ENCODE measurements at regions not wholly inside any gene's neighbourhood (a gene's known extent, or its start where the extent isn't known, plus 50 kb on each side); places are given as distances from the start of the nearest gene placed in this dataset.

- Mint-ChIP-seq H3K27ac (ENCODE audit: unreplicated experiment) (no peak overlapping the region), H3K27me3 (ENCODE audit: low read depth, unreplicated experiment) (no peaks in the 10 kb centered on the region), H3K36me3 (ENCODE audit: low read depth, unreplicated experiment) (no peaks in the 10 kb centered on the region), H3K4me1 (ENCODE audit: low read depth, unreplicated experiment) (no peaks in the 10 kb centered on the region), H3K4me3 (ENCODE audit: unreplicated experiment) (no peak overlapping the region), H3K9me3 (ENCODE audit: unreplicated experiment) (peaks cover 3% of the 10 kb centered on the region)
- Histone ChIP-seq H2AFZ (ENCODE audit: low read depth, low read length) (no peak overlapping the region), H3K27me3 (ENCODE audit: insufficient read depth, low read length) (no peaks in the 10 kb centered on the region), H3K9me3 (ENCODE audit: insufficient read depth, low read depth, low read length) (peaks cover 3% of the 10 kb centered on the region), H3K27ac (ENCODE audit: low read depth, low read length) (no peak overlapping the region), H4K20me1 (ENCODE audit: insufficient read depth, low read length) (no peaks in the 10 kb centered on the region), H3K4me3 (ENCODE audit: insufficient read depth, low read depth, low read length) (no peak overlapping the region), H3K4me2 (ENCODE audit: low read length) (no peak overlapping the region), H3K9ac (ENCODE audit: low read length) (no peak overlapping the region), H3K4me1 (ENCODE audit: insufficient read depth, low read length) (no peaks in the 10 kb centered on the region), H3K79me2 (ENCODE audit: insufficient read depth, low read length) (no peaks in the 10 kb centered on the region), H3K36me3 (ENCODE audit: insufficient read depth, low read length) (no peaks in the 10 kb centered on the region)
- DNase-seq (ENCODE audit: low read depth) (no peak), FAIRE-seq (no peak)
- TF ChIP-seq CTCF (IDR thresholded peaks at IDR 0.05; ENCODE audit: insufficient read depth, low read depth, low read length) (no peak), EZH2 (IDR thresholded peaks at IDR 0.05; ENCODE audit: insufficient read depth, low read length) (no peak)
These were observed 347.2 kb upstream of the SPOCK3 start for GRCh38 chr4:167581449-167581965.

GRCh38 chr4:167587361-167587760 is 353.1 kb upstream of the SPOCK3 start:
- Histone ChIP-seq H3K27me3 (ENCODE audit: insufficient read depth, low read length) (no peaks in the 10 kb centered on the region), H3K79me2 (ENCODE audit: insufficient read depth, low read length) (no peaks in the 10 kb centered on the region), H3K36me3 (ENCODE audit: insufficient read depth, low read length) (no peaks in the 10 kb centered on the region), H3K9me3 (ENCODE audit: insufficient read depth, low read depth, low read length) (peaks cover 3% of the 10 kb centered on the region), H3K4me2 (ENCODE audit: low read length) (no peak overlapping the region), H2AFZ (ENCODE audit: low read depth, low read length) (no peak overlapping the region), H4K20me1 (ENCODE audit: insufficient read depth, low read length) (no peaks in the 10 kb centered on the region), H3K4me1 (ENCODE audit: insufficient read depth, low read length) (no peaks in the 10 kb centered on the region), H3K9ac (ENCODE audit: low read length) (no peak overlapping the region), H3K27ac (ENCODE audit: low read depth, low read length) (no peak overlapping the region), H3K4me3 (ENCODE audit: insufficient read depth, low read depth, low read length) (no peak overlapping the region)
- Mint-ChIP-seq H3K27ac (ENCODE audit: unreplicated experiment) (no peak overlapping the region), H3K4me3 (ENCODE audit: unreplicated experiment) (no peak overlapping the region), H3K9me3 (ENCODE audit: unreplicated experiment) (no peaks in the 10 kb centered on the region), H3K36me3 (ENCODE audit: low read depth, unreplicated experiment) (no peaks in the 10 kb centered on the region), H3K4me1 (ENCODE audit: low read depth, unreplicated experiment) (no peaks in the 10 kb centered on the region), H3K27me3 (ENCODE audit: low read depth, unreplicated experiment) (no peaks in the 10 kb centered on the region)
- TF ChIP-seq EZH2 (IDR thresholded peaks at IDR 0.05; ENCODE audit: insufficient read depth, low read length) (no peak), CTCF (IDR thresholded peaks at IDR 0.05; ENCODE audit: insufficient read depth, low read depth, low read length) (no peak)
- no peak for FAIRE-seq
- DNase-seq (ENCODE audit: low read depth) = no peak

- Mint-ChIP-seq H3K4me3 (ENCODE audit: unreplicated experiment) (no peak overlapping the region), H3K4me1 (ENCODE audit: low read depth, unreplicated experiment) (no peaks in the 10 kb centered on the region), H3K9me3 (ENCODE audit: unreplicated experiment) (no peaks in the 10 kb centered on the region), H3K27ac (ENCODE audit: unreplicated experiment) (no peak overlapping the region), H3K36me3 (ENCODE audit: low read depth, unreplicated experiment) (no peaks in the 10 kb centered on the region), H3K27me3 (ENCODE audit: low read depth, unreplicated experiment) (no peaks in the 10 kb centered on the region)
- TF ChIP-seq EZH2 (IDR thresholded peaks at IDR 0.05; ENCODE audit: insufficient read depth, low read length) = no peak
- no peak for TF ChIP-seq CTCF (IDR thresholded peaks at IDR 0.05; ENCODE audit: insufficient read depth, low read depth, low read length)
- Histone ChIP-seq H3K4me1 (ENCODE audit: insufficient read depth, low read length) (no peaks in the 10 kb centered on the region), H3K4me2 (ENCODE audit: low read length) (no peak overlapping the region), H2AFZ (ENCODE audit: low read depth, low read length) (no peak overlapping the region), H3K9me3 (ENCODE audit: insufficient read depth, low read depth, low read length) (no peaks in the 10 kb centered on the region), H3K36me3 (ENCODE audit: insufficient read depth, low read length) (no peaks in the 10 kb centered on the region), H3K79me2 (ENCODE audit: insufficient read depth, low read length) (no peaks in the 10 kb centered on the region), H3K9ac (ENCODE audit: low read length) (no peak overlapping the region), H3K4me3 (ENCODE audit: insufficient read depth, low read depth, low read length) (no peak overlapping the region), H4K20me1 (ENCODE audit: insufficient read depth, low read length) (no peaks in the 10 kb centered on the region), H3K27ac (ENCODE audit: low read depth, low read length) (no peak overlapping the region), H3K27me3 (ENCODE audit: insufficient read depth, low read length) (no peaks in the 10 kb centered on the region)
- DNase-seq (ENCODE audit: low read depth) (no peak), FAIRE-seq (no peak)
These were observed 361.6 kb upstream of the SPOCK3 start for GRCh38 chr4:167595898-167596297.

Data from astrocyte (in vitro differentiated cells and primary cell).